DND-41 (cell line): ENCODE measurements at regions not wholly inside any gene's neighbourhood (a gene's known extent, or its start where the extent isn't known, plus 50 kb on each side); places are given as distances from the start of the nearest gene placed in this dataset.

Source experiments
- EZH2 ChIP-seq: IDR thresholded peaks from 3 replicates; pipeline ENCODE4 v1.6.1; 2012; ENCODE audit warnings: borderline replicate concordance, low read depth, mild to moderate bottlenecking, moderate library complexity, low read length, inconsistent platforms; ENCODE audit not compliant: severe bottlenecking
- TF ChIP-seq, protein P1 (sequence below): IDR thresholded peaks from 2 replicates; pipeline ENCODE4 v1.5.1; 2012; ENCODE audit warnings: borderline replicate concordance, low read length, moderate library complexity, mild to moderate bottlenecking; ENCODE audit not compliant: poor library complexity, severe bottlenecking; ENCODE audit errors: extremely low read depth

DNA sequence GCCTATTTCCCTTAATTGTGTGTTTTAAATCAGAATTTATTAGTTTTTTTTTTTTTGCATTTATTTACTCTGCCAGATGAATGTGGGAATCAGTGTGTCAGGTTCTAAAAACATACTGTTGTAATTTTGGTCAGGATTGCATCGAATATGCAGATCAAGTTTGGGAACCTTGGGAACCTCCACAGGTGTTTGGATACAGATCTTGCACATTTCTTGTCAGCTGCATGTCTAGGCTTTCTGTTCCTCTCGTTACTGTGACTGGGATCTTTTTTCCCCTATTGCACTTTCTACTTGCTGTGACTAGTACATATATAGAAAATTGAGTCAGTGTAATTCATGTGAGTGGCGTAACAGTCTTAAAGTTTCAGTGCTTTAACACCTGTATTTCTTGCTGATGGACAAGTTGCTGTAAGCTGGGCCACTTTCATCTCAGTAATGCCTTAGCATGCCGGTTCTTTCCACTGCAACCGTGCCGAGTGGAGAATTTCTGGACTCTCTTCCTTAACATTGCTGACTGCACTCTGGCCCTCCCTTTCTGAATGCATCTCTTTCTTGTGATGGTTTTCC, 112.5 kb downstream of the TENT4A start:
- TF ChIP-seq, protein P1, sequence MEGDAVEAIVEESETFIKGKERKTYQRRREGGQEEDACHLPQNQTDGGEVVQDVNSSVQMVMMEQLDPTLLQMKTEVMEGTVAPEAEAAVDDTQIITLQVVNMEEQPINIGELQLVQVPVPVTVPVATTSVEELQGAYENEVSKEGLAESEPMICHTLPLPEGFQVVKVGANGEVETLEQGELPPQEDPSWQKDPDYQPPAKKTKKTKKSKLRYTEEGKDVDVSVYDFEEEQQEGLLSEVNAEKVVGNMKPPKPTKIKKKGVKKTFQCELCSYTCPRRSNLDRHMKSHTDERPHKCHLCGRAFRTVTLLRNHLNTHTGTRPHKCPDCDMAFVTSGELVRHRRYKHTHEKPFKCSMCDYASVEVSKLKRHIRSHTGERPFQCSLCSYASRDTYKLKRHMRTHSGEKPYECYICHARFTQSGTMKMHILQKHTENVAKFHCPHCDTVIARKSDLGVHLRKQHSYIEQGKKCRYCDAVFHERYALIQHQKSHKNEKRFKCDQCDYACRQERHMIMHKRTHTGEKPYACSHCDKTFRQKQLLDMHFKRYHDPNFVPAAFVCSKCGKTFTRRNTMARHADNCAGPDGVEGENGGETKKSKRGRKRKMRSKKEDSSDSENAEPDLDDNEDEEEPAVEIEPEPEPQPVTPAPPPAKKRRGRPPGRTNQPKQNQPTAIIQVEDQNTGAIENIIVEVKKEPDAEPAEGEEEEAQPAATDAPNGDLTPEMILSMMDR, result no peak
- TF ChIP-seq EZH2, result no peak
